Stimulated activated CD4-positive, alpha-beta T cell treated with anti-CD3 and anti-CD28 coated beads, Interleukin-15, amount 100 ng/mL, for 1 hour (primary cell): ENCODE measurements at regions not wholly inside any gene's neighbourhood (a gene's known extent, or its start where the extent isn't known, plus 50 kb on each side); places are given as distances from the start of the nearest gene placed in this dataset.
"Not testable (repeated sequence)": the region's sequence is repeated elsewhere in the genome, so short reads cannot be mapped to it uniquely, and the experiment has no call there.

ENCODE experiments used
- DNase-seq, 2 donors: peaks; one replicate each; pipeline ENCODE4 v3.0.0-alpha.2; 2020; ENCODE audit warnings: low read depth in 1 of 2, low spot score in 1 of 2

- DNase-seq, result no peak
These were observed 315.7 kb downstream of the REEP3 start for GRCh38 chr10:63836666-63837442.

- no peak for DNase-seq
These were observed 320.6 kb downstream of the REEP3 start for GRCh38 chr10:63841761-63842160.

- no peak for DNase-seq
These were observed 321.9 kb downstream of the REEP3 start for GRCh38 chr10:63843107-63843506.

GRCh38 chr10:63848871-63849270 lies 327.7 kb downstream of the REEP3 start:
- DNase-seq, result not testable (repeated sequence)

GRCh38 chr10:63862860-63863259 lies 341.7 kb downstream of the REEP3 start:
- DNase-seq, result no peak

GRCh38 chr10:63865210-63865609 lies 344.0 kb downstream of the REEP3 start:
- DNase-seq, result no peak

GRCh38 chr10:63866075-63866746 lies 345.0 kb downstream of the REEP3 start:
- peak in 1 of 2 donors; percentile 3 for DNase-seq

- DNase-seq, result no peak
These were observed 345.5 kb downstream of the REEP3 start for GRCh38 chr10:63866747-63867140.

- DNase-seq, result no peak
These were observed 357.2 kb downstream of the REEP3 start for GRCh38 chr10:63878428-63878827.

- DNase-seq, result no peak
These were observed 362.7 kb downstream of the REEP3 start for GRCh38 chr10:63883861-63884260.

GRCh38 chr10:63884426-63884825 lies 363.2 kb downstream of the REEP3 start:
- DNase-seq, result no peak

- no peak for DNase-seq
These were observed 364.0 kb downstream of the REEP3 start for GRCh38 chr10:63885156-63885555.

GRCh38 chr10:63886281-63887022 lies 365.3 kb downstream of the REEP3 start:
- DNase-seq, result no peak

GRCh38 chr10:63887023-63887589 lies 365.9 kb downstream of the REEP3 start:
- DNase-seq, result no peak

- DNase-seq, result no peak
These were observed 366.6 kb downstream of the REEP3 start for GRCh38 chr10:63887600-63888370.

- DNase-seq, result no peak
These were observed 368.6 kb downstream of the REEP3 start for GRCh38 chr10:63889803-63890202.

GRCh38 chr10:63896992-63897391 lies 375.8 kb downstream of the REEP3 start:
- DNase-seq, result no peak

- DNase-seq, result no peak
These were observed 378.6 kb downstream of the REEP3 start for GRCh38 chr10:63899673-63900300.

GRCh38 chr10:63901228-63901627 lies 380.0 kb downstream of the REEP3 start:
- DNase-seq, result no peak

- no peak for DNase-seq
These were observed 380.7 kb downstream of the REEP3 start for GRCh38 chr10:63901881-63902280.
